Adipocyte (in vitro differentiated cells): ENCODE measurements at regions not wholly inside any gene's neighbourhood (a gene's known extent, or its start where the extent isn't known, plus 50 kb on each side); places are given as distances from the start of the nearest gene placed in this dataset.

Experiments used
- DNase-seq: peaks from one replicate; pipeline ENCODE4 v3.0.0-alpha.2; 2015; ENCODE audit warnings: low read depth
- H3K27me3 ChIP-seq: replicated peaks from 2 replicates; pipeline ENCODE4 v1.7.0; 2013; ENCODE audit warnings: mild to moderate bottlenecking, low read length, moderate library complexity; ENCODE audit not compliant: control insufficient read depth, insufficient read depth
- H3K36me3 ChIP-seq: 2 replicates; pipeline ENCODE4 v1.7.0; 2013; ENCODE audit warnings: low read length, mild to moderate bottlenecking, moderate library complexity; ENCODE audit not compliant: control insufficient read depth, insufficient read depth, severe bottlenecking
- H3K4me1 ChIP-seq: 2 replicates; pipeline ENCODE4 v1.7.0; 2013; ENCODE audit warnings: mild to moderate bottlenecking, low read length, moderate library complexity; ENCODE audit not compliant: control insufficient read depth, insufficient read depth
- H3K4me3 ChIP-seq: 2 replicates; pipeline ENCODE4 v1.7.0; 2013; ENCODE audit warnings: mild to moderate bottlenecking, low read length, moderate library complexity
- H3K9ac ChIP-seq: 2 replicates; pipeline ENCODE4 v1.7.0; 2013; ENCODE audit warnings: mild to moderate bottlenecking, low read length, moderate library complexity
- H3K9me3 ChIP-seq: 2 replicates; pipeline ENCODE4 v1.7.0; 2013; ENCODE audit warnings: mild to moderate bottlenecking, low read length, moderate library complexity; ENCODE audit not compliant: control insufficient read depth

- Histone ChIP-seq H3K4me1 (no peaks in the 10 kb centered on the region), H3K27me3 (peaks cover 20% of the 10 kb centered on the region), H3K36me3 (no peaks in the 10 kb centered on the region), H3K9me3 (no peaks in the 10 kb centered on the region), H3K4me3 (no peak overlapping the region), H3K9ac (no peak overlapping the region)
- no peak for DNase-seq
Measured at GRCh38 chr20:43825051-43825402, 89.6 kb upstream of the TOX2 start.

GRCh38 chr20:43824309-43825050 is 90.2 kb upstream of the TOX2 start:
- DNase-seq, result peak; percentile 15
- no peak overlapping the region for H3K4me3 ChIP-seq
- peaks cover 16% of the 10 kb centered on the region for H3K27me3 ChIP-seq
- H3K4me1 ChIP-seq, result no peaks in the 10 kb centered on the region
- H3K9me3 ChIP-seq, result no peaks in the 10 kb centered on the region
- H3K9ac ChIP-seq, result no peak overlapping the region
- H3K36me3 ChIP-seq, result no peaks in the 10 kb centered on the region

- no peak overlapping the region for H3K4me3 ChIP-seq
- H3K36me3 ChIP-seq, result no peaks in the 10 kb centered on the region
- DNase-seq, result no peak
- no peaks in the 10 kb centered on the region for H3K9me3 ChIP-seq
- no peak overlapping the region for H3K9ac ChIP-seq
- H3K27me3 ChIP-seq, result peaks cover 16% of the 10 kb centered on the region
- no peaks in the 10 kb centered on the region for H3K4me1 ChIP-seq
Measured at GRCh38 chr20:43821795-43822194, 92.9 kb upstream of the TOX2 start.

- peaks cover 16% of the 10 kb centered on the region for H3K27me3 ChIP-seq
- no peak overlapping the region for H3K4me3 ChIP-seq
- DNase-seq, result no peak
- H3K9me3 ChIP-seq, result no peaks in the 10 kb centered on the region
- no peaks in the 10 kb centered on the region for H3K4me1 ChIP-seq
- no peak overlapping the region for H3K9ac ChIP-seq
- no peaks in the 10 kb centered on the region for H3K36me3 ChIP-seq
Measured at GRCh38 chr20:43820731-43821330, 93.8 kb upstream of the TOX2 start.

- H3K9ac ChIP-seq, result no peak overlapping the region
- H3K9me3 ChIP-seq, result peaks cover 22% of the 10 kb centered on the region
- no peak for DNase-seq
- H3K36me3 ChIP-seq, result no peaks in the 10 kb centered on the region
- H3K27me3 ChIP-seq, result no peaks in the 10 kb centered on the region
- no peaks in the 10 kb centered on the region for H3K4me1 ChIP-seq
- H3K4me3 ChIP-seq, result no peak overlapping the region
Measured at GRCh38 chr20:43812216-43812615, 85.4 kb upstream of the GTSF1L start.

GRCh38 chr20:43809206-43809819 is 82.5 kb upstream of the GTSF1L start:
- H3K27me3 ChIP-seq, result no peaks in the 10 kb centered on the region
- H3K9ac ChIP-seq, result no peak overlapping the region
- no peak overlapping the region for H3K4me3 ChIP-seq
- H3K36me3 ChIP-seq, result no peaks in the 10 kb centered on the region
- peaks cover 33% of the 10 kb centered on the region for H3K9me3 ChIP-seq
- no peak for DNase-seq
- H3K4me1 ChIP-seq, result no peaks in the 10 kb centered on the region

- no peak overlapping the region for H3K4me3 ChIP-seq
- no peaks in the 10 kb centered on the region for H3K36me3 ChIP-seq
- no peaks in the 10 kb centered on the region for H3K4me1 ChIP-seq
- H3K9ac ChIP-seq, result no peak overlapping the region
- H3K9me3 ChIP-seq, result peaks cover 42% of the 10 kb centered on the region
- no peak for DNase-seq
- peaks cover 10% of the 10 kb centered on the region for H3K27me3 ChIP-seq
Measured at GRCh38 chr20:43804781-43805180, 78.0 kb upstream of the GTSF1L start.

- Histone ChIP-seq H3K27me3 (peaks cover 19% of the 10 kb centered on the region), H3K4me3 (no peak overlapping the region), H3K36me3 (no peaks in the 10 kb centered on the region), H3K9me3 (peaks cover 31% of the 10 kb centered on the region), H3K4me1 (no peaks in the 10 kb centered on the region), H3K9ac (no peak overlapping the region)
- DNase-seq, result no peak
Measured at GRCh38 chr20:43803276-43803675, 76.5 kb upstream of the GTSF1L start.

GRCh38 chr20:43800186-43800585 is 73.4 kb upstream of the GTSF1L start:
- peaks cover 29% of the 10 kb centered on the region for H3K27me3 ChIP-seq
- no peaks in the 10 kb centered on the region for H3K36me3 ChIP-seq
- peaks cover 30% of the 10 kb centered on the region for H3K9me3 ChIP-seq
- no peak for DNase-seq
- H3K4me1 ChIP-seq, result no peaks in the 10 kb centered on the region
- H3K4me3 ChIP-seq, result no peak overlapping the region
- no peak overlapping the region for H3K9ac ChIP-seq

GRCh38 chr20:43799741-43800140 is 72.9 kb upstream of the GTSF1L start:
- no peak for DNase-seq
- H3K9me3 ChIP-seq, result peaks cover 25% of the 10 kb centered on the region
- no peak overlapping the region for H3K4me3 ChIP-seq
- H3K4me1 ChIP-seq, result no peaks in the 10 kb centered on the region
- no peaks in the 10 kb centered on the region for H3K36me3 ChIP-seq
- H3K27me3 ChIP-seq, result peaks cover 33% of the 10 kb centered on the region
- H3K9ac ChIP-seq, result no peak overlapping the region

- peaks cover 20% of the 10 kb centered on the region for H3K9me3 ChIP-seq
- no peaks in the 10 kb centered on the region for H3K4me1 ChIP-seq
- no peaks in the 10 kb centered on the region for H3K36me3 ChIP-seq
- DNase-seq, result peak; percentile 7
- H3K4me3 ChIP-seq, result no peak overlapping the region
- peaks cover 33% of the 10 kb centered on the region for H3K27me3 ChIP-seq
- H3K9ac ChIP-seq, result no peak overlapping the region
Measured at GRCh38 chr20:43799150-43799711, 72.4 kb upstream of the GTSF1L start.
